ENCODE measurements at regions not wholly inside any gene's neighbourhood (a gene's known extent, or its start where the extent isn't known, plus 50 kb on each side); places are given as distances from the start of the nearest gene placed in this dataset.

- H3K4me1 ChIP-seq (ENCODE audit: control insufficient read depth, extremely low read depth, insufficient read depth, low read length) = peaks cover 20% of the 10 kb centered on the region
- no peaks in the 10 kb centered on the region for H4K20me1 ChIP-seq (ENCODE audit: control insufficient read depth, extremely low read depth, insufficient read depth, low read length)
- no peak overlapping the region for H3K4me3 ChIP-seq (replicated peaks in 1 of 4; ENCODE audit: control extremely low read depth in 1 of 4, insufficient read depth in 1 of 4, low read depth in 3 of 4, low read length in 4 of 4)
- no peak overlapping the region for H3K9ac ChIP-seq (ENCODE audit: insufficient read depth, low read length)
- no peaks in the 10 kb centered on the region for H3K36me3 ChIP-seq (ENCODE audit: control insufficient read depth, insufficient read depth, low read length)
- H3K9me3 ChIP-seq (ENCODE audit: control insufficient read depth, insufficient read depth, low read depth, low read length) = no peaks in the 10 kb centered on the region
- H3K27ac ChIP-seq (ENCODE audit: insufficient read depth, low read length) = no peak overlapping the region
- DNase-seq (ENCODE audit: low read depth in 2 of 2) = peak; percentile 78 to 90
- no peaks in the 10 kb centered on the region for H3K79me2 ChIP-seq (ENCODE audit: control insufficient read depth, insufficient read depth, low read length)
- no peak overlapping the region for H2AFZ ChIP-seq (ENCODE audit: low read length)
- no peak overlapping the region for H3K4me2 ChIP-seq (ENCODE audit: extremely low read depth, insufficient read depth, low read length)
- no peak for TF ChIP-seq EZH2 (IDR thresholded peaks at IDR 0.05; ENCODE audit: low read length, missing control alignments)
- TF ChIP-seq, protein P1, sequence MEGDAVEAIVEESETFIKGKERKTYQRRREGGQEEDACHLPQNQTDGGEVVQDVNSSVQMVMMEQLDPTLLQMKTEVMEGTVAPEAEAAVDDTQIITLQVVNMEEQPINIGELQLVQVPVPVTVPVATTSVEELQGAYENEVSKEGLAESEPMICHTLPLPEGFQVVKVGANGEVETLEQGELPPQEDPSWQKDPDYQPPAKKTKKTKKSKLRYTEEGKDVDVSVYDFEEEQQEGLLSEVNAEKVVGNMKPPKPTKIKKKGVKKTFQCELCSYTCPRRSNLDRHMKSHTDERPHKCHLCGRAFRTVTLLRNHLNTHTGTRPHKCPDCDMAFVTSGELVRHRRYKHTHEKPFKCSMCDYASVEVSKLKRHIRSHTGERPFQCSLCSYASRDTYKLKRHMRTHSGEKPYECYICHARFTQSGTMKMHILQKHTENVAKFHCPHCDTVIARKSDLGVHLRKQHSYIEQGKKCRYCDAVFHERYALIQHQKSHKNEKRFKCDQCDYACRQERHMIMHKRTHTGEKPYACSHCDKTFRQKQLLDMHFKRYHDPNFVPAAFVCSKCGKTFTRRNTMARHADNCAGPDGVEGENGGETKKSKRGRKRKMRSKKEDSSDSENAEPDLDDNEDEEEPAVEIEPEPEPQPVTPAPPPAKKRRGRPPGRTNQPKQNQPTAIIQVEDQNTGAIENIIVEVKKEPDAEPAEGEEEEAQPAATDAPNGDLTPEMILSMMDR (conservative IDR thresholded peaks at IDR 0.05 in 1 of 2, IDR thresholded peaks at IDR 0.05 in 1 of 2; ENCODE audit: low read depth in 1 of 2, low read length in 2 of 2) = no peak
- no peaks in the 10 kb centered on the region for H3K27me3 ChIP-seq (ENCODE audit: control insufficient read depth, insufficient read depth, low read length)
Measured at GRCh38 chr5:8848997-8849594, 696.8 kb downstream of the SEMA5A start.

DNA sequence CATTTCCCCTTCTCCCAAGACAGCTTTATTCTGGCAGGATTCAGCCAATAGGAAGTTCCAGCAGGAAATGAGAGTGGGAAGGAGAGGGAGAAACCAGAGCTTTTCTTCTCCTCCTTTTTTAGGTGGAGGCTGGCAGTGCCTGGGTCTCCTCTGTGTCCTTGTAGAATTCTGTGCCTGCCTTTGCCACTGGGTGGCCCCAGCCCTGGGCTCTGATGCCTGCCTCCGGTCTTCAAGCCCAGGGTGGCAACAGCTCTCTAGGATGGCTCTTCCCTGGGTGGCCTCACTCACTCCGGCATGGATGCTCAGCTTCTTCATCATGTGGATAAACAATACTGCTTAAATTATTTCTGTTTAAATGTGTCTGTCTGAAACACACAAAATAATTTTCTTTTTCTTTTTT, 694.8 kb downstream of the SEMA5A start:
- Histone ChIP-seq H2AFZ (ENCODE audit: low read length) (no peak overlapping the region), H3K27ac (ENCODE audit: insufficient read depth, low read length) (no peak overlapping the region), H3K79me2 (ENCODE audit: control insufficient read depth, insufficient read depth, low read length) (no peaks in the 10 kb centered on the region), H3K9ac (ENCODE audit: insufficient read depth, low read length) (no peak overlapping the region), H3K4me3 (replicated peaks in 1 of 4; ENCODE audit: control extremely low read depth in 1 of 4, insufficient read depth in 1 of 4, low read depth in 3 of 4, low read length in 4 of 4) (no peak overlapping the region), H3K4me1 (ENCODE audit: control insufficient read depth, extremely low read depth, insufficient read depth, low read length) (peaks cover 6% of the 10 kb centered on the region), H4K20me1 (ENCODE audit: control insufficient read depth, extremely low read depth, insufficient read depth, low read length) (no peaks in the 10 kb centered on the region), H3K9me3 (ENCODE audit: control insufficient read depth, insufficient read depth, low read depth, low read length) (no peaks in the 10 kb centered on the region), H3K27me3 (ENCODE audit: control insufficient read depth, insufficient read depth, low read length) (no peaks in the 10 kb centered on the region), H3K36me3 (ENCODE audit: control insufficient read depth, insufficient read depth, low read length) (no peaks in the 10 kb centered on the region), H3K4me2 (ENCODE audit: extremely low read depth, insufficient read depth, low read length) (no peak overlapping the region)
- TF ChIP-seq, protein P1 (conservative IDR thresholded peaks at IDR 0.05 in 1 of 2, IDR thresholded peaks at IDR 0.05 in 1 of 2; ENCODE audit: low read depth in 1 of 2, low read length in 2 of 2) = no peak
- TF ChIP-seq EZH2 (IDR thresholded peaks at IDR 0.05; ENCODE audit: low read length, missing control alignments) = no peak
- no peak for DNase-seq (ENCODE audit: low read depth in 2 of 2)

GRCh38 chr5:8857051-8857450, 688.8 kb downstream of the SEMA5A start:
- Histone ChIP-seq H3K4me1 (ENCODE audit: control insufficient read depth, extremely low read depth, insufficient read depth, low read length) (no peaks in the 10 kb centered on the region), H3K36me3 (ENCODE audit: control insufficient read depth, insufficient read depth, low read length) (no peaks in the 10 kb centered on the region), H3K9ac (ENCODE audit: insufficient read depth, low read length) (no peak overlapping the region), H3K79me2 (ENCODE audit: control insufficient read depth, insufficient read depth, low read length) (no peaks in the 10 kb centered on the region), H3K4me3 (replicated peaks in 1 of 4; ENCODE audit: control extremely low read depth in 1 of 4, insufficient read depth in 1 of 4, low read depth in 3 of 4, low read length in 4 of 4) (no peak overlapping the region), H3K27ac (ENCODE audit: insufficient read depth, low read length) (no peak overlapping the region), H4K20me1 (ENCODE audit: control insufficient read depth, extremely low read depth, insufficient read depth, low read length) (no peaks in the 10 kb centered on the region), H3K9me3 (ENCODE audit: control insufficient read depth, insufficient read depth, low read depth, low read length) (no peaks in the 10 kb centered on the region), H2AFZ (ENCODE audit: low read length) (no peak overlapping the region), H3K27me3 (ENCODE audit: control insufficient read depth, insufficient read depth, low read length) (no peaks in the 10 kb centered on the region), H3K4me2 (ENCODE audit: extremely low read depth, insufficient read depth, low read length) (no peak overlapping the region)
- TF ChIP-seq, protein P1 (conservative IDR thresholded peaks at IDR 0.05 in 1 of 2, IDR thresholded peaks at IDR 0.05 in 1 of 2; ENCODE audit: low read depth in 1 of 2, low read length in 2 of 2) = no peak
- no peak for TF ChIP-seq EZH2 (IDR thresholded peaks at IDR 0.05; ENCODE audit: low read length, missing control alignments)
- DNase-seq (ENCODE audit: low read depth in 2 of 2) = no peak

Measured in fibroblast of lung (primary cell).